ENCODE measurements at regions not wholly inside any gene's neighbourhood (a gene's known extent, or its start where the extent isn't known, plus 50 kb on each side); places are given as distances from the start of the nearest gene placed in this dataset.

DNA sequence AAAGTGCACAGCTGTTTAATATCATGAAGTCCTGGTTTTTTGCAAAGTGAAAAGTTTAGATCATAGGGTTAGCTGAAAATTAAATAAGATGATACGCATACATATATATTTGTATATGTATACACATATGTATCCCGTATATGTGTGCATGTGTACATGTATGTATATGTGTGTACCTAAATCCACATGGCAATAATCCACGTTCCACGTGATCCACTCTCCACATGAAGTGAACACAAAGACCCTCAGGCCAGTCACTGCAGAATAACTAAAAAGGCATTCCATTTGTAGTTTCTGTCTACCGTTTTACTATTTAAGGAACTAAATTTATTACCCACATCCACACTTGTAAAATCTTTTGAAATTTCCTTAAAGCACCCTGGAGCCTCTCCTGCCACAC, 294.9 kb downstream of the FOXA2 start:
- H3K4me1 ChIP-seq (ENCODE audit: control insufficient read depth, low read length) = no peaks in the 10 kb centered on the region
- H3K9me2 ChIP-seq (replicated peaks; ENCODE audit: control insufficient read depth, low read length) = no peaks in the 10 kb centered on the region
- H3K4me2 ChIP-seq (ENCODE audit: low read length) = no peak overlapping the region
- no peak overlapping the region for H3K4me3 ChIP-seq (ENCODE audit: low read length)
- no peak for TF ChIP-seq EZH2phosphoT487 (IDR thresholded peaks at IDR 0.05; ENCODE audit: borderline replicate concordance, low read length)
- no peak for TF ChIP-seq CTCF (IDR thresholded peaks at IDR 0.05; ENCODE audit: low read depth, low read length, poor library complexity, severe bottlenecking)
- no peaks in the 10 kb centered on the region for H3K27me3 ChIP-seq (ENCODE audit: control insufficient read depth, low read length)
- H3K36me3 ChIP-seq (ENCODE audit: control insufficient read depth, low read length) = no peaks in the 10 kb centered on the region
- no peaks in the 10 kb centered on the region for H3K79me2 ChIP-seq (ENCODE audit: control insufficient read depth, low read length)
- no peak overlapping the region for H3K27ac ChIP-seq (ENCODE audit: low read depth, low read length)
- H3F3A ChIP-seq (ENCODE audit: control insufficient read depth, insufficient read depth) = no peaks in the 10 kb centered on the region
- H4K20me1 ChIP-seq (ENCODE audit: control insufficient read depth, insufficient read depth, low read depth, low read length) = no peaks in the 10 kb centered on the region
- no peaks in the 10 kb centered on the region for H3K9me3 ChIP-seq (ENCODE audit: control insufficient read depth, insufficient read depth, low read length)

DNA sequence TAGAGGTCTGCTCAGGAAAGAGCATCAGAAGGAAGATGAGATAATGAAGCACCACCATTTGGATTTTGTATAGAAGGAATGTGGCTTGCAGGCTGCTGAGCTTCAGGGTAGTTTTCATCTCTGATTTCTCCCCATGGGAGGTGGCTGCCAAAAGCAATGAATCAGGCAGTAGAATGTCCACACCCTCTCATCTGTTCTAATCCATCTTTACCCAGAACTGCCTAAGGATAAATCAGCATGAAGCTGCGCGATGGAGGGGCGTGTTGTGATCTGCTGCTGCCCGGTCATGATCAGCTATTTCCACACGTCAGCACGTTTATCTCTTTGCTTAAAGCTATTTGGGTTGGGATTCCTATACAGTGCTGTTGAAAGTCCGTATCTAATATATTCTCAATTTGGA, 295.4 kb downstream of the FOXA2 start:
- Histone ChIP-seq H3K27ac (ENCODE audit: low read depth, low read length) (no peak overlapping the region), H3K4me2 (ENCODE audit: low read length) (no peak overlapping the region), H3K36me3 (ENCODE audit: control insufficient read depth, low read length) (no peaks in the 10 kb centered on the region), H3K9me3 (ENCODE audit: control insufficient read depth, insufficient read depth, low read length) (no peaks in the 10 kb centered on the region), H3F3A (ENCODE audit: control insufficient read depth, insufficient read depth) (no peaks in the 10 kb centered on the region), H4K20me1 (ENCODE audit: control insufficient read depth, insufficient read depth, low read depth, low read length) (no peaks in the 10 kb centered on the region), H3K9me2 (replicated peaks; ENCODE audit: control insufficient read depth, low read length) (no peaks in the 10 kb centered on the region), H3K79me2 (ENCODE audit: control insufficient read depth, low read length) (no peaks in the 10 kb centered on the region), H3K4me3 (ENCODE audit: low read length) (no peak overlapping the region), H3K27me3 (ENCODE audit: control insufficient read depth, low read length) (no peaks in the 10 kb centered on the region), H3K4me1 (ENCODE audit: control insufficient read depth, low read length) (no peaks in the 10 kb centered on the region)
- TF ChIP-seq EZH2phosphoT487 (IDR thresholded peaks at IDR 0.05; ENCODE audit: borderline replicate concordance, low read length) (no peak), CTCF (IDR thresholded peaks at IDR 0.05; ENCODE audit: low read depth, low read length, poor library complexity, severe bottlenecking) (no peak)

DNA sequence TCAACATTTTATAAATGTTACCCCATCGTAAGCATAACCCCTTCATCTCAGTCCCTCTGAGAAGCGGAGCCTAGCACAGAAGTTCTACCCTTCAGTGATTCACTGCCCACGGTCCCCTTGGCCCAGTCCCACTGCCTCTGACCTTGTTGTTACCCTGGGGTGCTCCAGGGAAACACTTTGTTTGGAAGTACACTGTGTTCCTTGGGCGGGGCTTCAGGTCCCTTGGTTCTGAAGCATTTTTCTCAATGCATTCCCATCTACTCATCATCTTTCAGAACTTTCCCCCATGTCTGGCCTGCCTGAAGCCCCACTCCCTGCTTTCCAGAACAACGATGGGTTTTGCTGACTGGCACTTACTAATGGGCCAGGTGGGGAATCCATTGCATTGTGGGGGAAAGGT, 296.2 kb downstream of the FOXA2 start:
- H3K9me2 ChIP-seq (replicated peaks; ENCODE audit: control insufficient read depth, low read length) = no peaks in the 10 kb centered on the region
- no peaks in the 10 kb centered on the region for H3K79me2 ChIP-seq (ENCODE audit: control insufficient read depth, low read length)
- no peak overlapping the region for H3K4me3 ChIP-seq (ENCODE audit: low read length)
- H3K9me3 ChIP-seq (ENCODE audit: control insufficient read depth, insufficient read depth, low read length) = no peaks in the 10 kb centered on the region
- no peak overlapping the region for H3K4me2 ChIP-seq (ENCODE audit: low read length)
- no peaks in the 10 kb centered on the region for H3K27me3 ChIP-seq (ENCODE audit: control insufficient read depth, low read length)
- no peaks in the 10 kb centered on the region for H4K20me1 ChIP-seq (ENCODE audit: control insufficient read depth, insufficient read depth, low read depth, low read length)
- H3K4me1 ChIP-seq (ENCODE audit: control insufficient read depth, low read length) = no peaks in the 10 kb centered on the region
- TF ChIP-seq CTCF (IDR thresholded peaks at IDR 0.05; ENCODE audit: low read depth, low read length, poor library complexity, severe bottlenecking) = no peak
- no peak for TF ChIP-seq EZH2phosphoT487 (IDR thresholded peaks at IDR 0.05; ENCODE audit: borderline replicate concordance, low read length)
- no peaks in the 10 kb centered on the region for H3K36me3 ChIP-seq (ENCODE audit: control insufficient read depth, low read length)
- H3F3A ChIP-seq (ENCODE audit: control insufficient read depth, insufficient read depth) = no peaks in the 10 kb centered on the region
- no peak overlapping the region for H3K27ac ChIP-seq (ENCODE audit: low read depth, low read length)

GRCh38 chr20:22285555-22285954, 298.8 kb downstream of the FOXA2 start:
- H3F3A ChIP-seq (ENCODE audit: control insufficient read depth, insufficient read depth) = no peaks in the 10 kb centered on the region
- no peaks in the 10 kb centered on the region for H4K20me1 ChIP-seq (ENCODE audit: control insufficient read depth, insufficient read depth, low read depth, low read length)
- H3K9me2 ChIP-seq (replicated peaks; ENCODE audit: control insufficient read depth, low read length) = no peaks in the 10 kb centered on the region
- no peak overlapping the region for H3K4me2 ChIP-seq (ENCODE audit: low read length)
- no peaks in the 10 kb centered on the region for H3K36me3 ChIP-seq (ENCODE audit: control insufficient read depth, low read length)
- H3K9me3 ChIP-seq (ENCODE audit: control insufficient read depth, insufficient read depth, low read length) = no peaks in the 10 kb centered on the region
- H3K27ac ChIP-seq (ENCODE audit: low read depth, low read length) = no peak overlapping the region
- no peaks in the 10 kb centered on the region for H3K4me1 ChIP-seq (ENCODE audit: control insufficient read depth, low read length)
- no peaks in the 10 kb centered on the region for H3K27me3 ChIP-seq (ENCODE audit: control insufficient read depth, low read length)
- TF ChIP-seq EZH2phosphoT487 (IDR thresholded peaks at IDR 0.05; ENCODE audit: borderline replicate concordance, low read length) = no peak
- no peak for TF ChIP-seq CTCF (IDR thresholded peaks at IDR 0.05; ENCODE audit: low read depth, low read length, poor library complexity, severe bottlenecking)
- no peaks in the 10 kb centered on the region for H3K79me2 ChIP-seq (ENCODE audit: control insufficient read depth, low read length)
- H3K4me3 ChIP-seq (ENCODE audit: low read length) = no peak overlapping the region

Measured in DOHH2 (cell line).